ENCODE measurements at regions not wholly inside any gene's neighbourhood (a gene's known extent, or its start where the extent isn't known, plus 50 kb on each side); places are given as distances from the start of the nearest gene placed in this dataset.

DNA sequence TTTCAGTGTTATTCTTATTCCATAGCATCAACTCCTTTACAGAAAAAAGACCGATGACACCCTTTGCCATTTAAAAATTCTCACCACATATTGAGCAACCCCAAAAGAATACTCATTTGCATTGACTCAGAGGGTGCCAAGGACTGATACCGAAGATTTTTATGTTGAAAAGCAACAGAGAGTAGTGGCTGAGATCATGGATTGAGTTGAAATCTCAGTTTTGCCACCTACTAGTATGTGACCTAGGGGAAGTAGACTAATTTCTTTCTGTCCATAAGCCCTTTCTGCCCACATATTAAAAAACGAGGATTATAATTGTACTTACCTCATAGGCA, 313.9 kb upstream of the SATB1 start:
- no peak for TF ChIP-seq POLR2A (IDR thresholded peaks at IDR 0.05)
- TF ChIP-seq, protein P1, sequence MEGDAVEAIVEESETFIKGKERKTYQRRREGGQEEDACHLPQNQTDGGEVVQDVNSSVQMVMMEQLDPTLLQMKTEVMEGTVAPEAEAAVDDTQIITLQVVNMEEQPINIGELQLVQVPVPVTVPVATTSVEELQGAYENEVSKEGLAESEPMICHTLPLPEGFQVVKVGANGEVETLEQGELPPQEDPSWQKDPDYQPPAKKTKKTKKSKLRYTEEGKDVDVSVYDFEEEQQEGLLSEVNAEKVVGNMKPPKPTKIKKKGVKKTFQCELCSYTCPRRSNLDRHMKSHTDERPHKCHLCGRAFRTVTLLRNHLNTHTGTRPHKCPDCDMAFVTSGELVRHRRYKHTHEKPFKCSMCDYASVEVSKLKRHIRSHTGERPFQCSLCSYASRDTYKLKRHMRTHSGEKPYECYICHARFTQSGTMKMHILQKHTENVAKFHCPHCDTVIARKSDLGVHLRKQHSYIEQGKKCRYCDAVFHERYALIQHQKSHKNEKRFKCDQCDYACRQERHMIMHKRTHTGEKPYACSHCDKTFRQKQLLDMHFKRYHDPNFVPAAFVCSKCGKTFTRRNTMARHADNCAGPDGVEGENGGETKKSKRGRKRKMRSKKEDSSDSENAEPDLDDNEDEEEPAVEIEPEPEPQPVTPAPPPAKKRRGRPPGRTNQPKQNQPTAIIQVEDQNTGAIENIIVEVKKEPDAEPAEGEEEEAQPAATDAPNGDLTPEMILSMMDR (IDR thresholded peaks at IDR 0.05), result no peak

Measured in vagina (tissue), 2 donors.